Body of pancreas (tissue), 4 donors: ENCODE measurements at regions not wholly inside any gene's neighbourhood (a gene's known extent, or its start where the extent isn't known, plus 50 kb on each side); places are given as distances from the start of the nearest gene placed in this dataset.

ENCODE experiments used
- POLR2A ChIP-seq, 3 donors: fragments of 450-650 bp; IDR thresholded peaks; one replicate each; pipeline ENCODE4 v1.6.1; 2016; ENCODE audit warnings: antibody characterized with exemption in 3 of 3, mild to moderate bottlenecking in 2 of 3
- TF ChIP-seq, protein P1 (sequence below), 7 experiments: fragments of 450-650 bp in 4 of 7; fragments of 200-600 bp in 3 of 7; sonication (generic) in 3 of 7; IDR thresholded peaks; one replicate each; pipeline ENCODE4 v1.5.1; 2016 to 2019; ENCODE audit warnings: antibody characterized with exemption in 7 of 7

- TF ChIP-seq, protein P1, sequence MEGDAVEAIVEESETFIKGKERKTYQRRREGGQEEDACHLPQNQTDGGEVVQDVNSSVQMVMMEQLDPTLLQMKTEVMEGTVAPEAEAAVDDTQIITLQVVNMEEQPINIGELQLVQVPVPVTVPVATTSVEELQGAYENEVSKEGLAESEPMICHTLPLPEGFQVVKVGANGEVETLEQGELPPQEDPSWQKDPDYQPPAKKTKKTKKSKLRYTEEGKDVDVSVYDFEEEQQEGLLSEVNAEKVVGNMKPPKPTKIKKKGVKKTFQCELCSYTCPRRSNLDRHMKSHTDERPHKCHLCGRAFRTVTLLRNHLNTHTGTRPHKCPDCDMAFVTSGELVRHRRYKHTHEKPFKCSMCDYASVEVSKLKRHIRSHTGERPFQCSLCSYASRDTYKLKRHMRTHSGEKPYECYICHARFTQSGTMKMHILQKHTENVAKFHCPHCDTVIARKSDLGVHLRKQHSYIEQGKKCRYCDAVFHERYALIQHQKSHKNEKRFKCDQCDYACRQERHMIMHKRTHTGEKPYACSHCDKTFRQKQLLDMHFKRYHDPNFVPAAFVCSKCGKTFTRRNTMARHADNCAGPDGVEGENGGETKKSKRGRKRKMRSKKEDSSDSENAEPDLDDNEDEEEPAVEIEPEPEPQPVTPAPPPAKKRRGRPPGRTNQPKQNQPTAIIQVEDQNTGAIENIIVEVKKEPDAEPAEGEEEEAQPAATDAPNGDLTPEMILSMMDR (IDR thresholded peaks at IDR 0.05): no peak
- no peak for TF ChIP-seq POLR2A (IDR thresholded peaks at IDR 0.05)
Measured at GRCh38 chr10:56623064-56623463, 262.0 kb upstream of the ZWINT start.
